ENCODE measurements at regions not wholly inside any gene's neighbourhood (a gene's known extent, or its start where the extent isn't known, plus 50 kb on each side); places are given as distances from the start of the nearest gene placed in this dataset.

DNA sequence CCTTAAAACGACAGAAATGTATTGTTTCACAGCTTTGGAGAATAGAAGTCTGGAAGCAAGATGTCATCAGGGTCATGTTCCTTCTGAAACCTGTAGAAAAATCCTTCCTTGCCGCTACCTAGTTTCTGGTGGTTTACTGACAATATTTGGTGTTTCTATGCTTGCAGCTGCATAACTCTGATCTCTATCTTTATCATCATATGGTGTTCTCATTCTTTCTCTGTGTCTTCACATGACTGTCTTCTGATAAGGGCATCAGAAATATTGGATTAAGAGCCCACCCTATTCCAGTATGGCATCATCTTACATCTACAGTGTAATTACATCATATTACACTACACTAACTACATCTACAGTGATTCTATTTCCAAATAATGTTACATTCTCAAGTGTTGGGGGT, 148.0 kb downstream of the MANEA start:
- Histone ChIP-seq H2BK12ac (ENCODE audit: insufficient read length, low read depth, low read length) (no peak overlapping the region), H3K4me1 (ENCODE audit: insufficient read depth, low read length) (no peaks in the 10 kb centered on the region), H2AK5ac (ENCODE audit: insufficient read length, low read length) (no peak overlapping the region), H3K56ac (ENCODE audit: insufficient read length, low read depth, low read length) (no peak overlapping the region), H3K23ac (ENCODE audit: insufficient read length, low read depth, low read length) (no peak overlapping the region), H3K14ac (ENCODE audit: insufficient read depth, low read length) (no peak overlapping the region), H3K79me2 (ENCODE audit: insufficient read depth, low read length) (no peaks in the 10 kb centered on the region), H2BK15ac (ENCODE audit: low read depth, low read length) (no peak overlapping the region), H3K4ac (ENCODE audit: low read depth, low read length) (no peak overlapping the region), H4K5ac (ENCODE audit: insufficient read length, low read depth, low read length) (no peak overlapping the region), H4K91ac (ENCODE audit: insufficient read length, low read depth, low read length) (no peak overlapping the region), H4K8ac (replicated peaks; ENCODE audit: insufficient read length, low read depth, low read length) (no peak overlapping the region), H2BK120ac (ENCODE audit: low read depth, low read length, poor library complexity, severe bottlenecking) (no peak overlapping the region), H3T11ph (ENCODE audit: low read length) (no peak overlapping the region), H2BK5ac (ENCODE audit: insufficient read length, low read length) (no peak overlapping the region), H3K9ac (ENCODE audit: extremely low read depth, insufficient read length, low read length) (no peak overlapping the region), H4K20me1 (ENCODE audit: control insufficient read depth, insufficient read depth, insufficient read length) (no peaks in the 10 kb centered on the region), H3K23me2 (ENCODE audit: insufficient read length, low read depth, low read length, poor library complexity, severe bottlenecking) (no peaks in the 10 kb centered on the region), H2BK20ac (ENCODE audit: low read depth, low read length, poor library complexity, severe bottlenecking) (no peak overlapping the region), H3K27ac (ENCODE audit: insufficient read length, low read depth, low read length) (no peak overlapping the region), H3K18ac (ENCODE audit: insufficient read length, low read depth, low read length) (no peak overlapping the region), H3K4me2 (ENCODE audit: insufficient read depth, insufficient read length, low read length) (no peak overlapping the region), H3K27me3 (ENCODE audit: insufficient read depth, low read length) (no peaks in the 10 kb centered on the region), H3K79me1 (ENCODE audit: insufficient read depth, low read depth, low read length, poor library complexity, severe bottlenecking) (no peaks in the 10 kb centered on the region), H2AFZ (ENCODE audit: low read length) (no peak overlapping the region), H3K9me3 (ENCODE audit: control insufficient read depth, low read depth, low read length) (no peaks in the 10 kb centered on the region)
- Mint-ChIP-seq H3K9me3 (peaks cover 6 to 15% of the 10 kb centered on the region in 2 experiments; a peak in 3 of 5 replicates), H3K36me3 (ENCODE audit: insufficient read depth in 1 of 3, low read depth in 3 of 3) (peaks cover 2 to 10% (median 9%) of the 10 kb centered on the region in 3 experiments; a peak in 2 of 7 replicates), H3K27ac (no peak overlapping the region), H3K4me1 (peaks cover 2 to 3% of the 10 kb centered on the region in 2 experiments; a peak in 3 of 4 replicates), H3K4me3 (no peak overlapping the region), H3K27me3 (ENCODE audit: low read depth) (no peaks in the 10 kb centered on the region)
- WGBS (ENCODE audit: extremely low coverage, insufficient read length, low lambda C conversion rate) = no CpG with 5 or more reads among the region's 2 CpGs
- no peak for DNase-seq
- TF ChIP-seq, protein P1, sequence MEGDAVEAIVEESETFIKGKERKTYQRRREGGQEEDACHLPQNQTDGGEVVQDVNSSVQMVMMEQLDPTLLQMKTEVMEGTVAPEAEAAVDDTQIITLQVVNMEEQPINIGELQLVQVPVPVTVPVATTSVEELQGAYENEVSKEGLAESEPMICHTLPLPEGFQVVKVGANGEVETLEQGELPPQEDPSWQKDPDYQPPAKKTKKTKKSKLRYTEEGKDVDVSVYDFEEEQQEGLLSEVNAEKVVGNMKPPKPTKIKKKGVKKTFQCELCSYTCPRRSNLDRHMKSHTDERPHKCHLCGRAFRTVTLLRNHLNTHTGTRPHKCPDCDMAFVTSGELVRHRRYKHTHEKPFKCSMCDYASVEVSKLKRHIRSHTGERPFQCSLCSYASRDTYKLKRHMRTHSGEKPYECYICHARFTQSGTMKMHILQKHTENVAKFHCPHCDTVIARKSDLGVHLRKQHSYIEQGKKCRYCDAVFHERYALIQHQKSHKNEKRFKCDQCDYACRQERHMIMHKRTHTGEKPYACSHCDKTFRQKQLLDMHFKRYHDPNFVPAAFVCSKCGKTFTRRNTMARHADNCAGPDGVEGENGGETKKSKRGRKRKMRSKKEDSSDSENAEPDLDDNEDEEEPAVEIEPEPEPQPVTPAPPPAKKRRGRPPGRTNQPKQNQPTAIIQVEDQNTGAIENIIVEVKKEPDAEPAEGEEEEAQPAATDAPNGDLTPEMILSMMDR (conservative IDR thresholded peaks at IDR 0.05) = no peak
